CD4-positive, alpha-beta T cell (primary cell): ENCODE measurements at regions not wholly inside any gene's neighbourhood (a gene's known extent, or its start where the extent isn't known, plus 50 kb on each side); places are given as distances from the start of the nearest gene placed in this dataset.

Experiments
- ATAC-seq: fragments of 200-7000 bp; cut with Tn5 transposase; one replicate; pipeline ENCODE4 v1.10.0; 2022; ENCODE audit warnings: mild to moderate bottlenecking; ENCODE audit not compliant: poor library complexity
- CTCF ChIA-PET: fragments of 350-600 bp; sonication (Branson Sonifier 250); formaldehyde crosslinking; loops from one replicate; lab custom pipeline; 2021; ENCODE audit warnings: antibody characterized with exemption, inconsistent platforms; lab: Charles Lee
- POLR2A ChIA-PET: fragments of 350-600 bp; sonication (Branson Sonifier 250); formaldehyde crosslinking; loops from one replicate; lab custom pipeline; 2021; ENCODE audit warnings: antibody characterized with exemption, inconsistent platforms; lab: Charles Lee
- DNase-seq, 14 experiments: peaks; one replicate each; pipeline ENCODE4 v3.0.0-alpha.2; 2013 to 2020; ENCODE audit warnings: mixed read lengths in 2 of 14
- H3K27ac ChIP-seq, 2 donors: one replicate each; pipeline versions ENCODE4 v1.5.1 to v1.7.0; 2013; ENCODE audit warnings: low read length in 2 of 2, low read depth in 1 of 2, mild to moderate bottlenecking in 1 of 2
- H3K27me3 ChIP-seq, 2 experiments: 1 replicate in 1 of 2; 2 replicates in 1 of 2; pipeline versions ENCODE4 v1.6.1 to v1.7.0; 2013; ENCODE audit warnings: low read length in 2 of 2, control low read depth in 1 of 2, mild to moderate bottlenecking in 1 of 2, moderate library complexity in 1 of 2; ENCODE audit not compliant: insufficient read depth in 2 of 2, control insufficient read depth in 1 of 2
- H3K36me3 ChIP-seq: one replicate; pipeline ENCODE4 v1.6.1; 2013; ENCODE audit warnings: low read length, control low read depth; ENCODE audit not compliant: insufficient read depth
- H3K4me1 ChIP-seq: one replicate; pipeline ENCODE4 v1.6.1; 2013; ENCODE audit warnings: low read length, control low read depth; ENCODE audit not compliant: insufficient read depth
- H3K4me3 ChIP-seq: one replicate; pipeline ENCODE4 v1.5.1; 2013; ENCODE audit warnings: mild to moderate bottlenecking, low read length, moderate library complexity
- H3K9me3 ChIP-seq, 2 experiments: 1 replicate in 1 of 2; 2 replicates in 1 of 2; pipeline versions ENCODE4 v1.6.1 to v1.7.0; 2013; ENCODE audit warnings: low read length in 2 of 2, mild to moderate bottlenecking in 2 of 2, control low read depth in 1 of 2, moderate library complexity in 1 of 2; ENCODE audit not compliant: control insufficient read depth in 1 of 2, insufficient read depth in 1 of 2
- H3K27ac Mint-ChIP-seq: one replicate; pipeline ENCODE4 v1.8.0; 2020; ENCODE audit warnings: mixed read lengths
- H3K27me3 Mint-ChIP-seq: one replicate; pipeline ENCODE4 v1.8.0; 2021; ENCODE audit warnings: mixed read lengths
- H3K36me3 Mint-ChIP-seq: one replicate; pipeline ENCODE4 v1.8.0; 2021; ENCODE audit warnings: low read depth, mixed read lengths
- H3K4me1 Mint-ChIP-seq: one replicate; pipeline ENCODE4 v1.8.0; 2021; ENCODE audit warnings: low read depth, mixed read lengths
- H3K4me3 Mint-ChIP-seq: one replicate; pipeline ENCODE4 v1.8.0; 2020; ENCODE audit warnings: mild to moderate bottlenecking, mixed read lengths
- H3K9me3 Mint-ChIP-seq: one replicate; pipeline ENCODE4 v1.8.0; 2020; ENCODE audit warnings: mixed read lengths
- CTCF ChIP-seq: fragments of 200-600 bp; IDR thresholded peaks from one replicate; pipeline ENCODE4 v1.8.0; 2022; ENCODE audit warnings: antibody characterized with exemption, mild to moderate bottlenecking
- intact Hi-C, 2 experiments: fragments of 100-400 bp; cut with DNase I in 1 of 2; cut with micrococcal nuclease in 1 of 2; formaldehyde crosslinking; loops; one replicate each; pipeline versions ENCODE4 v1.15.1 to v1.9.0; 2023 to 2025; cut with DNase I, micrococcal nuclease

DNA sequence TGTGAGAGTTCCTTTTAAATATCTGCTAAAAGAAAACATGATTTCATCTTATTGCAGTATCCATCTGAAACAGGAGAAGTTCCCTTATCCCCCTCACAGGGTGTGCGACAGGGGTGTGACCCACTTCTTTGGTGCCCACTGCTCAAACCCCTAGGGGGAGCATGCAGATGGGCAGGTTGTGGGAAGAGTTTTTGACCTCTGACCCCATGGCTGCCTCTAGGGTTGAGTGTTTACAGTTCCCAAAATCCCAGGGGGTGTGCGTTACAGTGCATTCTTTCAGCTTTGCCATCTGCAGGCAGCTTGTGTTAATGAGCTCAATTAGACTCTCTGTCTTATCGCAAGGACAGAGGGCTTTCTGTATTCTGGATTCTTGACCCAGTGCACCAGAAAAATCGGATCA is 443.2 kb upstream of the FRG2C start:
- Mint-ChIP-seq H3K27me3 (no peaks in the 10 kb centered on the region), H3K27ac (no peak overlapping the region), H3K4me1 (no peaks in the 10 kb centered on the region), H3K36me3 (no peaks in the 10 kb centered on the region), H3K4me3 (no peak overlapping the region), H3K9me3 (no peaks in the 10 kb centered on the region)
- ATAC-seq (no peak), DNase-seq (no peak)
- POLR2A ChIA-PET: no interaction called here
- Histone ChIP-seq H3K4me3 (no peak overlapping the region), H3K4me1 (no peaks in the 10 kb centered on the region), H3K36me3 (no peaks in the 10 kb centered on the region), H3K27ac (no peak overlapping the region), H3K9me3 (no peaks in the 10 kb centered on the region), H3K27me3 (no peaks in the 10 kb centered on the region)
- intact Hi-C loops: no loop called here
- TF ChIP-seq CTCF: no peak
- CTCF ChIA-PET: no interaction called here

DNA sequence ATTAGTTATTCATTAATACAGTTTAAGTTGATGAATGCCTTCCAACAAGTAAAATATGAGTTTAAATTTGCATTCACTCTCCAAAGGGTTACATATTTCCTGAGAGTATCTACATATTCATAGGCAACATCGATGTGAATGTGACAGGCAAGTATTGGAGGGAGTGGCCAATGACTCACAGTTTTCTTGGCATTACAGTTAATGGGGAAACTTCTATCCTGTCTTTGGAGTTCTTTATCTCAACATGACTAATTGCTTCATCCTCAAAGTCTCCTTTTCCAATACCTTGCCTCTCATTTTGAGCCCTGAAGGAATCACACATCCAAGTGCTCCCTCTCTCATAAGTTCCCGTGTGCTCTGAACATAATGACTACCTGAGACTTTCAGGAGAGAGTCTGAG is 439.7 kb upstream of the FRG2C start:
- Histone ChIP-seq H3K4me1 (no peaks in the 10 kb centered on the region), H3K36me3 (no peaks in the 10 kb centered on the region), H3K27me3 (peaks cover 0 to 2% of the 10 kb centered on the region in 2 experiments), H3K4me3 (no peak overlapping the region), H3K9me3 (no peaks in the 10 kb centered on the region), H3K27ac (no peak overlapping the region)
- CTCF ChIA-PET: no interaction called here
- TF ChIP-seq CTCF: no peak
- intact Hi-C loops: no loop called here
- POLR2A ChIA-PET: no interaction called here
- H3K36me3 Mint-ChIP-seq: no peaks in the 10 kb centered on the region
- no peak overlapping the region for H3K4me3 Mint-ChIP-seq
- ATAC-seq (no peak), DNase-seq (no peak)
- H3K4me1 Mint-ChIP-seq: no peaks in the 10 kb centered on the region
- no peaks in the 10 kb centered on the region for H3K9me3 Mint-ChIP-seq
- no peak overlapping the region for H3K27ac Mint-ChIP-seq
- H3K27me3 Mint-ChIP-seq: peaks cover 3% of the 10 kb centered on the region

DNA sequence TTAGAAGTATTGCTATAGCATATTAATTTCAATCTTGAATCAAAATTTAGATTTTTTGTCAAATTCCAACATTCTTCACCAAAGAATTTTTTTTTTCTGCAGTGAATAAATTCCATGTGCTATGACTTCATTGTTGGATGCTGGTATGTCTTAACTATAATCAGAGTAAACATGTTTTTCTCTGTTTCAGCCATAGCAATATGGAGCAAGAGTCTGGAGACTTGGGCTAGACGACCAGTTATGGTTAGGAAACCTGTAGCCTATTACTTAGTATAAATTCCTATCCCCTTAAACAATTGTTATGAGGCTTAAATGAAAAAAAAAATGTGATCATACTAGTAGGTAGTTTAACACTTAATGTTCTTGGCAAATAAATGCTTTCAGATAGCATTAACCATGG is 431.9 kb upstream of the FRG2C start:
- Mint-ChIP-seq H3K27me3 (peaks cover 20% of the 10 kb centered on the region), H3K27ac (no peak overlapping the region), H3K4me3 (no peak overlapping the region), H3K4me1 (no peaks in the 10 kb centered on the region), H3K36me3 (no peaks in the 10 kb centered on the region), H3K9me3 (no peaks in the 10 kb centered on the region)
- Histone ChIP-seq H3K9me3 (no peaks in the 10 kb centered on the region), H3K4me1 (no peaks in the 10 kb centered on the region), H3K36me3 (no peaks in the 10 kb centered on the region), H3K27ac (no peak overlapping the region), H3K27me3 (peaks cover 0 to 2% of the 10 kb centered on the region in 2 experiments), H3K4me3 (no peak overlapping the region)
- TF ChIP-seq CTCF: no peak
- DNase-seq (no peak), ATAC-seq (no peak)
- intact Hi-C loops: no loop called here
- CTCF ChIA-PET: no interaction called here
- POLR2A ChIA-PET: no interaction called here
